Epidermal melanocyte (primary cell): ENCODE measurements at regions not wholly inside any gene's neighbourhood (a gene's known extent, or its start where the extent isn't known, plus 50 kb on each side); places are given as distances from the start of the nearest gene placed in this dataset.

Source experiments
- DNase-seq: peaks from one replicate; pipeline ENCODE4 v3.0.0; 2011; ENCODE audit warnings: low spot score; ENCODE audit not compliant: insufficient read length

DNA sequence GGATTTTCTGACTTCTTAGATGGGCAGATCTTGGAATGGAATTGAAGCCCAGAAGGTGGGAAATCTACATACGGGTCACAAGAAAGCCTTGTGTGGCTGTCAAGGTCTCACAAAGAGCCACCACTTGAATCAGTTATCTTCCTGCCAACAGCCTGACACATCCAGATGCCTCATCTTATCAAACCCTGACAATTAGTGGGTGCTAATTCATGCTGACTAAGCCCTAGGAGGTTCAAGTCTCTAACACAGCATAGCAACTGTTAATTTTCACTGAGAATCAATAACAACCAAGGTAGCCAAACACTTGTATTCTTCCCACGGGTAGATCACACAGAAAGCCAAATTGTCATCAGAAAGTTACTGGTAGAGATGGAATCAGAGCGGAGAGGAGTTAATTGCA lies 222.2 kb downstream of the TMEM167A start:
- no peak for DNase-seq

DNA sequence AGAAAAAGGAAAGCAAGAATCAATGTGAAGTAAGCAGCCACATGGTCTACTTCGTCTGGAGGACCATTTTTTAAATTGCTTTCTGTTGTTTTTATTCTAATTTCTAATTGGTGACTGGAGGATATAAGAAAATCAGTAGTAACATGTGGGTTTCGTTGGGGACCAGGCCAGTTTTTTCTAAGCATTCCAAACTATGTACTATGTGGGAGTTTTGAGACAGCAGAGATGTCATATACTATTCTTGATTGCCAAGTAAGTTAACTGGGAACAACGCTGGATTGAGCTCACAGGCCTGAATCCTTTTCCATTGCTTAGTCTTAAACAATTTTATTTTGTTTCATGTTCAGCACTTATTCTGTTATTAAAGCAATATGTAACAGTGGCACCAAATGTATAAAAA lies 225.7 kb downstream of the TMEM167A start:
- DNase-seq, result no peak

DNA sequence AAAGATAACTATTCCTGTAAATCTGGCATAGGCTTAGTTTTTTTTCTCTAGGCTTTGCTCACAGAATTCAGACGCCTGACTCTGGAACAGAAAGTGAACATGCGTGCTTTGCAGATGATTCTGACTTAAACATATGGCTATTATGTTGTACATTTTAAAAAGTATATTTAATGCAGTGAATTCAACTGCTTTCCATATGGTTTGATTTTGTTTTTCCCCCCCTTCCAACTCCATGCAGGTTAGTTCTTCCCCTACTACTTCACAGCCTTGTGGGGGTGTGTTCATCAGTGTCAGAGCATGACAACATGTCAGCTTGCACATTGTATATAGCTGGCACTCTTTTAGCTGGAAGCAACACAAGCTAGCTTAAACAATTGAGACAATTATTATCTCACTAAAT lies 226.8 kb downstream of the TMEM167A start:
- no peak for DNase-seq

DNA sequence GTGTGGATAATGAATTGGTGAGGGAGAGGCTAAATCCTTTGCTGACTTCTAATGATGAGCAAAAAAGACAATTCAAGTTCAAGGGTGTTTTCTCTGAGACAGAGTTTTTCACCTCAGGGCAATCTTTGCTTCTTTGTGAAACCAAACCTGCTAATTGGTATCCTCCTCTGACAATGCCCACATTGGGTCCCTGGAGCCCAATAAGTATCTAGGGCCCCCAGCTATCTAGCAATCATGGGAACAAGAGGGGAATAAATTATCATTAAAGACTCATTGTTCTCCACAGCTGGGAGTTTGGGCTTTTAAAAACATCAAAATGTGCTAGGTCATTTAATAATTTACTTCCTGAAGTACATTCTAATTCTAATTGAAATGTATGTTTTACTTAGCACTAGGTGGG lies 227.3 kb downstream of the TMEM167A start:
- no peak for DNase-seq

DNA sequence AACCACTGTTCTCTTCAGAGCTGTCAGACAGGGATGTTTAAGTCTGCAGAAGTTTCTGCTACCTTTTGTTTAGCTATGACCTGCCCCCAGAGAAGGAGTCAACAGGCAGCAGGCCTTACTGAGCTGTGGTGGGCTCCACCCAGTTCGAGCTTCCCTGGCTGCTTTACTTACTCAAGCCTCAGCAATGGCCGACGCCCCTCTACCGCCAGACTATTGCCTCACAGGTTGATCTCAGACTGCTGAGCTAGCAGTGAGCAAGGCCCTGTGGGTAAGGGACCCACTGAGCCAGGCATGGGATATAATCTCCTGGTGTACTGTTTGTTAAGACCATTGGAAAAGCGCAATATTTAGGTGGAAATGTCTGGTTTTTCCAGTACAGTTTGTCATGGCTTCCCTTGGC lies 229.6 kb downstream of the TMEM167A start:
- DNase-seq, result no peak

DNA sequence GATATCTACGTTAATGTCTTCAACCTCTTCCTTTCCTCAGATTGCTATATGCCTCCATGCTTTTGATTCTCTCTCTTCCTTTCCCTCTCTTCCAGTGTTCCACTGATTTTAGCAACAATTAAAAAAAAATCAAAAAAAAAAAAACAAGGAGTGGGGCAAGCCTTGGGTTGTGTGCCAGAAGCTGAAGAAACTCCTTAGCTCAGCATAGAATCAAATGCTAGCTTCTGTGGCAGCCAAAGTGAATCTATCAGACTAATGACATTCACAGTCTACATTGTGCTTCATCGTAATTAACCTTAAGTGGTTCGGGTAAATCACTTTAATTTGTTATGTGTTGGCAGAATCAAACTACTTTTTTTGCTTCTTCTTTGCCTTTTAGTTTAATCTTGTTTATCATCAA lies 237.3 kb downstream of the TMEM167A start:
- no peak for DNase-seq

DNA sequence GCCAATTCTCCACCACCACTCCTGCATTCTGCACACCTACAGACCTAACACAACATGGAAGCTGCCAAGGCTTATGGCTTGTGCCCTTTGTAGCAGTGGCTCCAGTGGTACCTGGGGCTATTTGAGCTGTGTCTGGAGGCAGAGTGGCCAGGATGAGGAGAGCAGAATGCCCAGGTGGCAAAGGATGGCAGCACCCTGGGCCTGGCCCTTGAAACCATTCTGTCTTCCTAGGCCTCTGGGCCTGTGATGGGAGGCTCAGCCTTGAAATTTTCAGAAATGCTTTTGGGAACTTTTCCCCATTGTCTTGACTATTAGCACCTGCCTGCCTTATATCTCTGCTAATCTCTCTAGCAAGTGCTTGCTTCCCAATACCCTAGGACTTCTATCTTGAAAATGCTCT lies 241.7 kb downstream of the TMEM167A start:
- no peak for DNase-seq

DNA sequence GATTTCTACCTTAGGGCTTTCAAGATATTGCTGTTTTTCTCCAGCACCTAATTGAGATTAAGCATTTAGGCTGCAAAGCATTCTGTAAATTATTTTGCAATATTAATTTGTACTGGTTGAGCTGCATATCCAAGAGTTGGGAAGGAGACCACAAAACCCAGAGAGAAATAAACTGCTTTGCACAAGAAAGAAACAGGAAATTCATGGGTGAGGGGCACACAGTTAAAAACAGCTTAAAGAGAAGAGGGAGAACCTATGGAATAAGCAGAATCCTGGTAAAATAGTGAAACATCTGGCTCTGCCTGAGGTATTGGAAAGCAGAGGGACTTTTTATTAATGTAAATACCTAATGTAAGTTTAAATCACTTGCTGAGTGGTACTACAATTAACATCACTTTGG lies 243.0 kb downstream of the TMEM167A start:
- DNase-seq, result no peak

DNA sequence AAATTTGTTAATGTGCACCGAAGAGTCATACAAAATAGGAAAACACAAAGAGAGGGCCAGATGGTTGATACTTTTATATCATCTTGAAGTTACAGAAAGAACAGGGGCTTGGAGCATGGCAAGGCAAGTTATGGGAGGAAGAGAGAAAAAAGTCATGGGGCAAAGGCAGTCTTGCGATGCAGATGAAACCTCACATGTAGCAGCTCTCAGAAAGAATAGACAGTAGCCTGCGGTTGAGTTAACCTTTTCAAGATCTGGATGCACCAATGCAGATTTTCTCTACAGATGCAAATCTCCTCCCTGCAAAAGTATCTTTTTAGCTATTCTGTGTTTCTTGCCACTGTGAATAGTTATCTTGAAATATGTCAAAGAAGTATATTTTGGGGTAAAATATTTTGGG lies 243.9 kb downstream of the TMEM167A start:
- no peak for DNase-seq

DNA sequence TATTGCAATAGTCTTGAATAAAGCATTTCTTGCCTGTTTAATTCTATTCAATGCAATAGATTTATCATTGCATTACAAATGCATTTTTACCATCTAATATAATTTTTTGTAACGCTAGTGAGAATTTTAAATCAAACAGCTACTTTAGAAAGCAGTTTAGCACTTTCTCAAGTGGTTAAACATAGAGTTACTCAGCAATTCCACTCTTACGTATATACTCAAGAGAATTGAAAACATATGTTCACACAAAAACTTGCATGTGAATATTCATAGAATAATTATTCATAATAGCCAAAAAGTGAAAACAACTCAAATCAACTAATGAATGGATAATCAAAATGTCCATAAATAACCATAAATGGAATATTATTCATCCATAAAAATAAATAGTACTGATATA lies 244.7 kb downstream of the TMEM167A start:
- no peak for DNase-seq

DNA sequence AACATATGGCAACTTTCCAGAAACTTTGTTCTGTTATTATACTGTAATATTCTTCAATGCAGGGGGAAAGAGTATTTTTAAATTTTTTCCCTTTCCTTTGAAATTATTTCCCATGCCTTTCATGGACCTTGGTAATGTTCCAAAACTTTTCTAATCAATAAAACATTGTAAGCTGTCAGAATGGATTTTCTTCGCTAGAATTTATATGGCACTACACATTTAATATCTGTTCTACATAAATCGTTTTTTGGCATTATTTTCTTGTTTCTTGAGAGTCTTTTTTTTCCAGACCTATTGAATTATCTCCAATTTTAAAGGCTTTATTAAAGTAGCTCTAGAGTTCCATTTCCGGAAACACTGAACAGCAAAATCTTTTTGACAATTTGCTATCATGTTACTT lies 249.0 kb downstream of the TMEM167A start:
- no peak for DNase-seq

DNA sequence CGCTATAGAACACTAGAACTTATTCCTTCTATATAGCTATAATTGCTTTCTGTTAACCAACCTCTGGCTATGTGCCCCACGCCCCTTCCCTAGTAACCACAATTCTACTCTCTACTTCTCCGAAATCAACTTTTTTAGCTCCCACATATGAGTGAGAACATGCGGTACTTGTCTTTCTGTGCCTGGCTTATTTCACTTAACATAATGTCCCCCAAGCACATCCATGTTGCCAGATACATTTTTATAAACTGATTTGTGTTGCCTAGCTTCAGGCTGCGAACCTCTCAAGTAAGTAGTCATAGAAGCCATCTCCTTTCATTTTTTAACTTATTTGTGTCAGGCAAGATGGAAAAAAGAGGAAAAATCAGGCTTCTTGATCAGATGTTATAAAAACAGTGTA lies 249.5 kb downstream of the TMEM167A start:
- no peak for DNase-seq

DNA sequence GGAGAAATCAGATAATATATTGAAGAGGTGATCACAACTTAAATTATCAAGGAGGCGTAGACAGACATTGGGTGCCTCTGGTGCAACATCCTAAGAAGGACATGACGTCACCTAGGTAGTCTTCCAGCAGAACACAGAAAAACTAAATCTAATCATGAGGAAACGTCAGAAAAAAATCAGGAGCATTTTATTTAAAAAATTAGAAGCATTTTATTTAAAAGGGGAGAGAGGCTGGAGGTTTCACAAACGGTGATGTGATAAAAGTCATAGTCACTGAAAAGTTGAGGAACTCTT lies 254.6 kb downstream of the TMEM167A start:
- DNase-seq, result no peak

DNA sequence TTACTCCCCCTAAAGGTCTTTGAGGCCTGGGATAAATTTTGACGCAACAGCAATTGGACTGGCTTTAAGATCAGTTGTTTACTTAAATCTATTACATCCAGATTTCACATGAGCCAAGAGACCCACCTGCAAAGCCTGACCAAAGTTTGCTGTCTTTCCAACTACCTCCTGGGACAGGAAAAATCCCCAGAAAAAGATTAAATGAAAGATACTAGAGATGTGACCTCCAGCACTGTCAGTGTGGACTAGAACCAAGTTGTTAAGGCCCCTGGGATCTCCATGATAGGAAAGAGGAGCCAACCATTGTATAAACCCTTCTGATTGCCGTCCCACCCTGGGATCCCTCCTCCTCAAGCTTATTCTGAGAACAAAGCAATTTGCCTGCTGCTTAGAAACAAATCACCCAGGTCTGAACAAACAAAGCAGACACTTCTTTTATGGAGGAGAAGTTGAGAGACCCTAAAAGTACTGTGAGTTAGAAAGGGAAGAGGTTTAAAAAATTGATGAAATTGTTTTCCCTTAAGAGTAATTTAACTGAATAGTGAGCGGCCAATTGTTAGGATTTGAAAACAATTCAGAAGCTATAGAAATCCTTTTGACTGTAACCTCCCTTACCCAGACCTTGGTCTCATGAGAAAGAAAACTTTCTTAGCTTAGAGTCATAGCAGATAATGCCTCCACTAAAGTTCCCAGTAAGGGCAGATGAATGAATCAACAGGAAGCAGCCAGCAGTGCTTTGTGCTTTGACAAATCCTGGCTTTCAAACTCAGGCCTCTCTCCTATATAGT lies 255.2 kb downstream of the TMEM167A start:
- no peak for DNase-seq

DNA sequence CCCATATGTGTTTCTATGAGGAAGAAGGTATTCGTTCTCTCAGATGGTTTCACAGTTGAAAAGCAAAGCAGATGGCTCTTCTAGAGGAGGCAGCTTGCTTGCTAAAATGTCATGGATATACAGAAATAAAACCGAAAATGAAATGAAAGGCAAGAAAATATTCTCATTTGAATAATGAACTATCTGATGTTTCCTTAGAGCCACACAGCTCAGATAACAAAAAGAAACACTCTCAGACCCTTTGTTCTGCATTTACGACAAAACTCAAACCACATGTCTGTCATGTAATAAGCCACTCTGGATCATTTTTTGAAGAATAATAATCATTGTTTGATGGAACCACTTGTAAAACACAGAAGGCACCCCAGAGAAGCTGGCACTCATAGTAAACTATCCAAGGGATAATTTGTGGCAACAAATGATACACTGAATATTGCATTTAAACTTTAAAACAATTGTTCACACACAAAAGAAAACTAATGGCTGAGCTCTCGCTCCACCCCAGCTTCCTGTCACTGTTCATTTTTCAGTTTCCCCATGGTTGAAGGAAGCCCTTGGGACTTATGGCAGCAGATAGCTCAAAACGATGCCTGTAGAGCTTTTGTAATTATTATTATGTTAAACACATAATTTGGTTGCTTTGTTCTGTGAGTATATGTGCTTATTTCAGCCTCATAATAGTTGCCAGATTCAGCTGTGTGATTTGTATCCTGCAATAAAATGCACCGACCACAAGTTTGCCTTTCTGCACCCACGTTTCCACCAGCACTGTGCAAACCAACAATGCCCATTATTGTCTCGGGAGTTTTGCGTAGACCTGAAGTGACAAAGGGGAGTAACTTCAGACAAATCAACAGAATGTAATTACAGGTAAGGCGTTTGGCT lies 256.0 kb downstream of the TMEM167A start:
- DNase-seq, result no peak

DNA sequence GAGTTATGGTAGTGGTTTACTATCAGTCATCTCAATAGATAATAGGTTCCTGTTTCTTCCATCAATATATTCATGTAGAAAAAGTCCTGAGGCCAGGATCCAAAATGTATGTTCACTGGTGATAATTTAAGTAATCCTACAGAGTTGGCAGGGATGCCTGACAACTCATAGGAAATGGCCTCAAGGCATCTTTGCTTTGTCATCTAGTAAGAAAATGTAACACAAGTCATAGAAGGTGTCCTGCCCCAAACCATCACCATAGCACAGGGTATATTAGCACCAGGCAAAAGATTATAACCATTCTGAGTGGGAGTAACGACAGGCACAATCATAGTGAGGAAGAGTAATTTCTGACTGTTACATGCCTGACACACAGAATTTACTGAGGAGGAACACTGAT lies 257.0 kb downstream of the TMEM167A start:
- DNase-seq, result no peak

DNA sequence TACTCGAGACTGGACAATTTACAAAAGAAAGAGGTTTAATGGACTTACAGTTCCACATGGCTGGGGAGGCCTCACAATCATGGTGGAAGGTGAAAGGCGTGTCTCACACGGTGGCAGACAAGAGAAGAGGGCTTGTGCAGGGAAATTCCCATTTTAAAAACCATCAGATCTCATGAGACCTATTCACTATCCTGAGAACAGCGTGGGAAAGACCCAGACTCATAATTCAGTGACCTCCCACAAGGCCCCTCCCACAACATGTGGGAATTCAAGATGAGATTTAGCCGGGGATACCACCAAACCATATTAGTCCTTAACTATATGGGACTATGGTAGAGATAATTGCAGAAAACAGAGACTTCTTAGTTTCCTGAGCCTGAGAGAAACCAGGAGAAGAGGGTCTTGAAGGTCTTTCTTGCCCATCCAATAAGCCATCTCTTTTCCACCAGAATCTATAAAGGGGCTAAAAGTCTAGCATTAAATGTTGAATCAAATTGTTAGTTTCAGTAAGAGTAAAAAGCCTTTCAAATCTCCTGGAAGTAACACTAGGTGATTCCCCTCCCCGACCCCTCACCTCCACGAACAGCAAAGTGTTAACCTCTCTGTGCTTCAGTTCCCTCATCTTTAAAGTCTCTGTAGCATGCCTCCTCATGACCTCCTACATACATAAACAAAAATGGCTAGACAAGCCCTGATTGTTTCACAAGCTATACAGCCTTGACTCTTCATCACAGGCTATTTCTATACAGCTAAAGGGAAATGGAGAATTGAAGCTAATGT lies 259.1 kb downstream of the TMEM167A start:
- no peak for DNase-seq

DNA sequence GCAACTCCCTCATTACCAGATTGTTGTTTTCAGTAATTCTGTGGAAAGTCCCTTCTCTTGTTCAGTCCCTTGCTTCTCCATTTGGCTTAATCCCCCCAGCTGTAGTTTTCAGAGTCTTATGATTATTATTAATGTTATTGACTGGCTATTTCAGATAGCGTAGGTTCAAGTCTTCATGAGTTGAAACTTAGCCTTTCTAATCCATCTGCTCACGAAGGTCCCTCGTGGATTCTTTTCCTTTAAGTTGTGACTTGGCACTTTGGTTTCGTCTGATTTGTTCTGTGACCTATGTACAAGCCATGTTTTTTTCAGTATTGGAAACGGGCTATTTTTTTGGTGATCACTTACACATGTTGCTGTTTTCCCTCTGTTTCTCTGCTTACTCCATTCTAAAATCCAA lies 260.3 kb downstream of the TMEM167A start:
- DNase-seq, result no peak

DNA sequence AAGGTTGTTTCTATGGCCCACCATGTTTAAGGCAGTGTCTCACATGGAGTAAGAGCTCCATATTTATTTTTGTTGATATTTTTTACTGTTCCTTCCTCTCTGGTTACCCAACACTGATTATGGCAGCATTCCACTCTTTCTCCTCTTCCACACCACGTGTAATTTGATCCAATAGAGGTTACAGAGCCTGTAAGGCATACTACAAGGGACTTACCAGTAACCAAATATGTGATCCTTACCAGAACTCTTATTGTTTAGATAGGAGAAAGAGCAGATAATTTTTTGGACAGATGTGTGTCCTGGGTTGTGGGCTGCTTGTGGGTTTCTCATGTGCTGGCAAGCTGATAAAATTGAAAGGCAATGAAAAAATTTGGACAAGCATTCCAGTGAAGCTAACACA lies 261.3 kb downstream of the TMEM167A start:
- DNase-seq, result no peak

DNA sequence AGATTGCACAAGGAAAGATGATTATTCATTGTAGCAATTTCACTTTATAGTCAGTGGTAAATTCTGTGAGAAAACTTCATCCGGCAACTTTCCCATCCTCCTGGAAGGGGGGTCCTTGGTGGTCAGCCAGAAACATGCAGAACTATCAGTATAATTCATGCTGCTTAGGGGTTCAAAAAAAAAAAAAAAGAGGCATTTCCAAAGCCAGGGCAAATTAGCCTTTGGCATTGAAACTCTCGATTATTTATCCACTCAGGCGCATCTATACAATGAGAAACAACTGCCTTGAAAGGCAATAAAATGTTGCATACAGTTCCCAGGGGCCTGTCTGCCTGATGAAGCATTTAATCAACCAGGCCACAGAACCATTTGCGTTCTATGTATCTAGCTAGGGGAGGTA lies 263.3 kb downstream of the TMEM167A start:
- DNase-seq, result no peak

DNA sequence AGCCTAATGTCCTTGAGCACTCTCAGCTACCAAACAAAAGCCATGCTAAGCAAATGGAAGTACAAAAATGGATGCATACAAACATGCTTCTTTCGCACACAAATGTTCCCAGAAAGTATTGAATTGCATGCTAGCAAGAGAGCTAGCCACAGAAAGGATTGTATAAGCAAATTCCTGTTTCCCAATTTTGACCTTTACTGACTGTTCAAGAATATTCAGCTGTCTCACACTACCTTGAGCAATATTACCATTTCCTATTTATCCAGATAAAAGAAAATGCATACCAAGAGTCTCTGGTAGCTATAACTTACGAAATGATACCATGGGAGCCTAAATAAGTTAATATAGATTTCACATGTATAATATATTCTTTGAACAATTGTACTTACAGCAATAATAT lies 264.6 kb downstream of the TMEM167A start:
- DNase-seq, result no peak

DNA sequence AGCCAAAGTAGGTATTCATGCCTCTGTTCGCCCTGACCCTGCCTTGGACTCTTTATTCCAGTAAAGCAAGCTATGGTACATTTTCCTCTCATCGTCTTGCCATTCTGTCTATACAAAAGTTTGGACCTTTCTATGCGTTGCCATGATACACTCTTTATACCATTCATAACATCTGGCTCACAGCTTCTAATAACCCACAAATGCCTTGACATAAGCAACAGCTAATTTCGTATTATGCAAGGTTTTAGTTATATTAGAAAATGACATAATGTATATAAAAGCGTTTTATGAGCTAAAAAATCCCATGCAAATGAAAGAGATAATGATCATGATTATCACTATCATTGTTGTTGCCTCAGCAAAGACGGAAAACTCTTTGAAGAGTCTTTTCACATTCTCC lies 265.7 kb downstream of the TMEM167A start:
- no peak for DNase-seq
